HEK293T (cell line): ENCODE measurements at regions not wholly inside any gene's neighbourhood (a gene's known extent, or its start where the extent isn't known, plus 50 kb on each side); places are given as distances from the start of the nearest gene placed in this dataset.

Experiments
- ARNT ChIP-seq: fragments of 450-650 bp; IDR thresholded peaks from 2 replicates; pipeline ENCODE4 v1.6.1; 2017; ENCODE audit warnings: mild to moderate bottlenecking
- SP1 ChIP-seq: fragments of 450-650 bp; IDR thresholded peaks from 2 replicates; pipeline ENCODE4 v1.6.1; 2017
- SUZ12 ChIP-seq: fragments of 450-650 bp; IDR thresholded peaks from 2 replicates; pipeline ENCODE4 v1.6.1; 2016; ENCODE audit warnings: mild to moderate bottlenecking

DNA sequence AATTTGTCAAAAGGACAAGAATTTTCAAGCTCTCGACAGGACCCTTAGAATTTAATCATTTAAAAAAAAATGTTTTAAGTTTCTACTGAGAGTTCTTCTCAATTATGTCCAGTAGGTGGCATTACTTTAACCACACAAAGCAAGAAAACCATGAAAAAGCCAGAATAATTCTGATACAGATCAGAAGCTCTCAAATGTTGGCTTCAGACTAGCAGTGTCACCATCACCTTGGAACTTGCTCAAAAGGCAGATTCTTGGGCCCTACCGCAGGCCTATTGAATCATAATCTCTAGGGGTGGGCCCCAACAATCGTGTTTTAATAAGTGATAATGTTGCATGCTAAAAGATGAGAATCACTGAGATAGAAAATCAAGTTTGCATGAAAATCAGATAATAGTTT, 99.5 kb upstream of the KCNMB2 start:
- TF ChIP-seq SUZ12 (no peak), SP1 (no peak), ARNT (no peak)
